Glutamatergic neuron (in vitro differentiated cells): ENCODE measurements at regions not wholly inside any gene's neighbourhood (a gene's known extent, or its start where the extent isn't known, plus 50 kb on each side); places are given as distances from the start of the nearest gene placed in this dataset.

Source experiments
- DNase-seq: peaks from one replicate; pipeline ENCODE4 v3.0.0; 2022
- H3K27ac Mint-ChIP-seq: one replicate; pipeline ENCODE4 v1.8.0; 2020; ENCODE audit warnings: mild to moderate bottlenecking, mixed read lengths, inconsistent platforms; ENCODE audit not compliant: unreplicated experiment
- H3K27me3 Mint-ChIP-seq: one replicate; pipeline ENCODE4 v1.8.0; 2020; ENCODE audit warnings: mild to moderate bottlenecking, moderate library complexity, mixed read lengths, inconsistent platforms; ENCODE audit not compliant: unreplicated experiment
- H3K36me3 Mint-ChIP-seq: one replicate; pipeline ENCODE4 v1.8.0; 2020; ENCODE audit warnings: mild to moderate bottlenecking, mixed read lengths, inconsistent platforms; ENCODE audit not compliant: unreplicated experiment
- H3K4me1 Mint-ChIP-seq: one replicate; pipeline ENCODE4 v1.8.0; 2020; ENCODE audit warnings: mild to moderate bottlenecking, low read depth, mixed read lengths, inconsistent platforms; ENCODE audit not compliant: unreplicated experiment
- H3K4me3 Mint-ChIP-seq: one replicate; pipeline ENCODE4 v1.8.0; 2020; ENCODE audit warnings: mild to moderate bottlenecking, mixed read lengths, inconsistent platforms; ENCODE audit not compliant: unreplicated experiment
- H3K9me3 Mint-ChIP-seq: one replicate; pipeline ENCODE4 v1.8.0; 2020; ENCODE audit warnings: mild to moderate bottlenecking, moderate library complexity, mixed read lengths, inconsistent platforms; ENCODE audit not compliant: unreplicated experiment
- TF ChIP-seq, protein P1 (sequence below): fragments of 200-600 bp; sonication (generic); IDR thresholded peaks from one replicate; pipeline ENCODE4 v1.5.0; 2021; ENCODE audit not compliant: partially characterized antibody, unreplicated experiment

DNA sequence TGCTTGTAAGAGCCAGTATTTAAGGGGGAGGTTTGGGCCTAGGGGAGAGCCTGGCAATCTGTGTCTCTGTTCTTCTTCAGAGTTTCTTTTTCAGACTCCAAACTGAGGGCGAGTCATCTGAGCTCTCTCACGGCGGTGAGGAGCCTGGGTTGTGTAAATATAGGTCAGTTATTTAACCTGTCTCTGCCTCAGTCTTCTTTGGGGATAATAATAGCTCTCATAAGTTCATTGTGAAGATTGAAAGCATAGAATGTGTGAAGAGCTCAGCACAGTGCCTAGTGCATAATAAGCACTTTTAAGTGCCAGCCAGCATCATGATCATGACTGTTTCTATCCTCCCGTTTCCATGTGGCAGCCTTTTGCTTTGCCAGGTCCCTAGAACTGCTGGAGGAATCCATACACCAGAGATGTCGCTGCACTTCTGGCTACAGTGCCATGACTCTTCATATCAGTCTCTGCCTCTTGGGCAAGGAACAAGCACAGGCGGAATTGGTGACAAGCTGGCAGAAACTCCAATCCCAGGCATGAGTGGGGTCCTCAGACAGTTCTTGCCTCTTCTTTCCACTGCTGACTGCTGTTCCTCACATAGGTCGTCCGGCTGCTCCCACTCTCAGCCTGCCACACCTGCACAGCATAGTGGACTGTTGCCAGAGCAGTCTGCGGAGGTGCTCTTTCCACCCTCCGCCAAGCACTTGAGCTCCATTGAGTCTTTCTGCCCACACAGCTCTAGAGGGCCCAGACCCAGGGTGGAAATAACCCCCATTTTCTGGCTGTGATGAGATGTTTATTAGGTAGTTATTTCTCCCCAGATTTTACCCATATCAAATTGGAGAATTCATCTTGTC lies 103.7 kb upstream of the MAML3 start:
- H3K36me3 Mint-ChIP-seq, result no peaks in the 10 kb centered on the region
- DNase-seq, result no peak
- H3K27me3 Mint-ChIP-seq, result peaks cover 3% of the 10 kb centered on the region
- H3K27ac Mint-ChIP-seq, result no peak overlapping the region
- peaks cover 7% of the 10 kb centered on the region for H3K9me3 Mint-ChIP-seq
- H3K4me1 Mint-ChIP-seq, result peaks cover 17% of the 10 kb centered on the region
- no peak overlapping the region for H3K4me3 Mint-ChIP-seq
- TF ChIP-seq, protein P1, sequence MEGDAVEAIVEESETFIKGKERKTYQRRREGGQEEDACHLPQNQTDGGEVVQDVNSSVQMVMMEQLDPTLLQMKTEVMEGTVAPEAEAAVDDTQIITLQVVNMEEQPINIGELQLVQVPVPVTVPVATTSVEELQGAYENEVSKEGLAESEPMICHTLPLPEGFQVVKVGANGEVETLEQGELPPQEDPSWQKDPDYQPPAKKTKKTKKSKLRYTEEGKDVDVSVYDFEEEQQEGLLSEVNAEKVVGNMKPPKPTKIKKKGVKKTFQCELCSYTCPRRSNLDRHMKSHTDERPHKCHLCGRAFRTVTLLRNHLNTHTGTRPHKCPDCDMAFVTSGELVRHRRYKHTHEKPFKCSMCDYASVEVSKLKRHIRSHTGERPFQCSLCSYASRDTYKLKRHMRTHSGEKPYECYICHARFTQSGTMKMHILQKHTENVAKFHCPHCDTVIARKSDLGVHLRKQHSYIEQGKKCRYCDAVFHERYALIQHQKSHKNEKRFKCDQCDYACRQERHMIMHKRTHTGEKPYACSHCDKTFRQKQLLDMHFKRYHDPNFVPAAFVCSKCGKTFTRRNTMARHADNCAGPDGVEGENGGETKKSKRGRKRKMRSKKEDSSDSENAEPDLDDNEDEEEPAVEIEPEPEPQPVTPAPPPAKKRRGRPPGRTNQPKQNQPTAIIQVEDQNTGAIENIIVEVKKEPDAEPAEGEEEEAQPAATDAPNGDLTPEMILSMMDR, result no peak

DNA sequence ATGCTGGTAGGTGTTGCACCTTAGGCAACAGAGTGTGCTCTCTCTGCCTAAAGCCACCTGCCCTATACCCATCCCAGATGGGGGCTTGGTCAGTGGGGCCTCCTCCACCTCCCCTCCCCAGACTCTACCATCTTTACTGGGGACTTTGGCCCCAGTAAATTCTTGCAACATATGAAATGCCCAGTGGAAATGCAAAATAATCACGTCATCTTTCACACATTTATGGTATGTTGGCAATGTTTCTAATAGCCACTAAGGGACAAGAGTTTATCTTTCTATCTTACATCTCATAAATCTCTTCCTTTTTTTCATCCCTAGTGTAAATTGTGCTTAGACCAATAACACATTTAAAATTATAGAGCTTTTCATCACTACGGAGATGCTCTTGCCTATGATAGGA lies 103.0 kb upstream of the MAML3 start:
- no peak overlapping the region for H3K4me3 Mint-ChIP-seq
- DNase-seq, result no peak
- H3K9me3 Mint-ChIP-seq, result peaks cover 7% of the 10 kb centered on the region
- H3K27ac Mint-ChIP-seq, result no peak overlapping the region
- peaks cover 6% of the 10 kb centered on the region for H3K27me3 Mint-ChIP-seq
- no peaks in the 10 kb centered on the region for H3K36me3 Mint-ChIP-seq
- H3K4me1 Mint-ChIP-seq, result peaks cover 22% of the 10 kb centered on the region
- TF ChIP-seq, protein P1, result no peak

DNA sequence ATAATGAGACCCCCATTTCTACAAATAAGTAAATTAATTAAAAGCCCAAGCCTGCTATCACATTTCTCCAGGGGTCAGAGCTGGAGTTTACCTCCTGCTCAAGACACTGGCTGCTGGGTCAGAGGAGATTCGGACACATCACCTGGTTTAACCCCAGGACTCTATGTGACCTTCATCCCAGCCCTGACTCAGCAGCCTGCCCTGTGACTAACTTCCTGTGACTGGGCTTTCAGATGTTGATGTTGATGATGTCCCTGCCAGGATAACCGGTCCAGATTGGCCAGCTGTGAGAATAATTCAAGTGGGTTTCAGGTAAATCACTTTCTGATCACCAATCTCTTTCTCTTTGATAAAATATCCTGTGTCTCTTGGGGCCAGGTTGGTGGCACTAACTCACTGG lies 102.4 kb upstream of the MAML3 start:
- Mint-ChIP-seq H3K4me3 (no peak overlapping the region), H3K27me3 (peaks cover 4% of the 10 kb centered on the region), H3K27ac (no peak overlapping the region), H3K4me1 (peaks cover 28% of the 10 kb centered on the region), H3K36me3 (no peaks in the 10 kb centered on the region), H3K9me3 (peaks cover 7% of the 10 kb centered on the region)
- TF ChIP-seq, protein P1, result no peak
- DNase-seq, result no peak

DNA sequence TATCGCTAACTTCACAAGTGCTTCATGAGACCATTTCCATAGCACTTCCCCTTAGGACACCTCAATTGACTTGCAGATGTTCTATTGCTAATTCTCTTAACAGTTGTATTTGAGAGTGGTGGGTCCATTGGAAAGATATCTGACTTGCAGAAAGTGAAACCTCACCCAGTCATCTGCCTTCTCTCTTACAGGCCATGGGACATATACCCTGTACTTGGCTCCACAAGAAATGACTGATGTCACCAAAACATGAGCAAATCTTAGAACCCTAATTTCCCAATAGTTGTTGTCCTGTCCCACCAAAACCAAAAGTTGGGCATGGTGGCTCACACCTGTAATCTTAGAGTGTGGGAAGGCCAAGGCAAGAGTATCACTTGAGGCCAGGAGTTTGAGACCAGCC lies 101.9 kb upstream of the MAML3 start:
- no peaks in the 10 kb centered on the region for H3K36me3 Mint-ChIP-seq
- no peak overlapping the region for H3K27ac Mint-ChIP-seq
- H3K9me3 Mint-ChIP-seq, result peaks cover 7% of the 10 kb centered on the region
- no peak for DNase-seq
- peaks cover 4% of the 10 kb centered on the region for H3K27me3 Mint-ChIP-seq
- TF ChIP-seq, protein P1, result no peak
- H3K4me3 Mint-ChIP-seq, result no peak overlapping the region
- H3K4me1 Mint-ChIP-seq, result peaks cover 31% of the 10 kb centered on the region

DNA sequence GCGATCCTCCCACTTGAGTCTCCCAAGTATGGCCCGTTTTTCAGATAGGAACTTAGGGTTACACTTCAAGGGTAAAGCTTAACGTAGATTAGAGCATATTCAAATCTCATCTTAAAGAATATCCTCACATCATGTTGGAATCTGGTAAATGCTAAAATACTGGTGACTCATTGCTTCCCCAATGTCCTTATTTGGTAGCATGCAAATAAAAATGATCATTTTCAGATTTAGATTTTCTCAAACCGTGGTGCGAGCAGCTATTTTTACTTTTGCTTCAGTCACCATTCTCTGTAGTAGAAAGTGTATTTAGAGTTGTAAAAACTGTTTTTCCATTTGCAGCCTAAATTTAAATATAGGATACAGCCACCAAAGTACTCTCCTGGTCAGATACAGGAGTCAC lies 101.5 kb upstream of the MAML3 start:
- Mint-ChIP-seq H3K27me3 (peaks cover 4% of the 10 kb centered on the region), H3K4me3 (no peak overlapping the region), H3K36me3 (no peaks in the 10 kb centered on the region), H3K27ac (no peak overlapping the region), H3K4me1 (peaks cover 33% of the 10 kb centered on the region), H3K9me3 (peaks cover 7% of the 10 kb centered on the region)
- TF ChIP-seq, protein P1, result no peak
- no peak for DNase-seq
